GM15510 (cell line): ENCODE measurements at regions not wholly inside any gene's neighbourhood (a gene's known extent, or its start where the extent isn't known, plus 50 kb on each side); places are given as distances from the start of the nearest gene placed in this dataset.

Experiments used
- POLR2A ChIP-seq: IDR thresholded peaks from 3 replicates; pipeline ENCODE4 v1.6.1; 2011; ENCODE audit warnings: borderline replicate concordance; ENCODE audit not compliant: insufficient read length; ENCODE audit errors: extremely low read depth

GRCh38 chr6:113576310-113576709 is 280.8 kb upstream of the MARCKS start:
- TF ChIP-seq POLR2A: no peak

GRCh38 chr6:113578691-113579090 is 278.5 kb upstream of the MARCKS start:
- TF ChIP-seq POLR2A: no peak

- TF ChIP-seq POLR2A: no peak
These were observed 272.4 kb upstream of the MARCKS start for GRCh38 chr6:113584767-113585166.

GRCh38 chr6:113585246-113585645 is 271.9 kb upstream of the MARCKS start:
- TF ChIP-seq POLR2A: no peak

GRCh38 chr6:113586413-113587077 is 270.6 kb upstream of the MARCKS start:
- TF ChIP-seq POLR2A: no peak

- TF ChIP-seq POLR2A: no peak
These were observed 270.0 kb upstream of the MARCKS start for GRCh38 chr6:113587078-113587699.

- TF ChIP-seq POLR2A: no peak
These were observed 268.5 kb upstream of the MARCKS start for GRCh38 chr6:113588646-113589045.

DNA sequence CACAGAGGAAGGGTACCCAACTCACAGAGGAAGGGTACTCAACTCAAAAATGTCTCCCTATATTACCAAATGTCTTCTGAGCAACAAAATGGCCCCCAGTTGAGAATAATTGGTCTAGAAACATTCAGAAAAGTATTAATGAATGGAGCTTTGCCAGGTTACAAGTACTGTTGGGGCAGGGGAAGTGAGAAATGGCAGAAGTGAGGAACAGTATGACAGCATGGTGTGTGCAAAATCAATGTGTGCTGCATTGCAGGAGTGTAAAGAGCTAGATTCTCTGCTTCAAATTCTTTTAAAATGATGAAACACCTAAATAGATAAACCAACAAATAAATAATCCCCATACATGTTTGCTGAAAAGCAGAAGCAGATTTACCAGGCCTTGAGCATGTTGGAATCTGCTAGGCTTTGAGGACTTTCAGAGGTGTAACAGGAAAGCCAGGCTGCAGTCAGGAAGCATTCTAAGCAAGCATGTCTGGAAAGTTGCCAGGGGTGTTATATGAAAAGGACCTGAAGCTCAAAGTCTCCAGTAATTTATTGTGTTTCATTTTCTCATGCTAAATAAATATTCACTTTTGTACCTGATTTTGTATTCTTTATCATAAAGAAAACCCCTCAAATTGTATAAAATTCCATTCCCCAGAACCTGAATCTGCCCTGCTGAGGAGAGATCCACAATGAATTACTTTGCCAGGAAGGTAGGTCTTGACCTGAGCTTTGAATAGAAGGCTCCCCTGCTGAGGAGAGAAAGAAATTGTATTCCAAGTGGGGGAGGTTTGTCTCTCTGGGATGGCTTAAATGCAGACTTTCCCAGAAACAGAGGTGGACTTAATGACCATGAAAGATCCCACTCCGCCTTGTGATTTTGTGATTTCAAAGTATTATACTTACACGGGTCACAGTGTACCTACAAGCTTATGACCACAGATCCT is 265.0 kb upstream of the MARCKS start:
- no peak for TF ChIP-seq POLR2A

GRCh38 chr6:113594726-113595125 is 262.4 kb upstream of the MARCKS start:
- TF ChIP-seq POLR2A: no peak

- no peak for TF ChIP-seq POLR2A
These were observed 261.2 kb upstream of the MARCKS start for GRCh38 chr6:113595911-113596376.

- no peak for TF ChIP-seq POLR2A
These were observed 260.5 kb upstream of the MARCKS start for GRCh38 chr6:113596387-113597230.

DNA sequence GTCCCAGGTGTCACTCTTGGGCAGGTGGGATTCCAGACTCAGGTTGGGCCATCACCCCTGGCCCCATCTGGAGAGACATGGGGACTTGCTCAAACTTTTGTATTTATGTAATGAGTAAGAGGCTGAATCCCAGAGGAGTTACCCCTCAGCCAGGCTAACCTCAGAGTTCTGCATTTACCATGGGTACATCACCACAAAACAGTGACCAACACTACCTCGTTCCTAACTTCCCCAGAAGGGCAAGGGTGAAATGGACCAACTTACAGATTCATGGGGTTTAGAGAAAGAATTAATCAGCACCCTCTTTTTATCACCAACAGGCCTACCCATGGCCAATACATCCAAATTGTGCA is 259.9 kb upstream of the MARCKS start:
- TF ChIP-seq POLR2A: no peak

DNA sequence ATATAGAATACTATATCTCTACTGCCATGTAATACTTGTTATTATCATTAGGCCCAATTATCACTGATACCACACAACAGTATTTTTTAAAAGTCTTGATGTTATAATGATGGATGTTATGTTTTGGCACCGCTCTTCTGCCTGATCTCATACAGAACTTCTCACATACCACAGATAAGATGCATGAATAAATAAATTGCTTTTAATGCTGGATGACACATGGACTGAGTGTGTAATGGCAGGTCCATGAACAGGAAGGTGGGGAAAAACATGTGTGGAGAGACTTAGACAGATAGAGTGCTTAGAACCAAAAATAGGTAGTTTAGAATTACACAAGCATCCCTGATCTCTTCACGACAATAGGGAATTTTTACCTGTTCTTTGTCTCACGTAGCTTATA is 258.4 kb upstream of the MARCKS start:
- TF ChIP-seq POLR2A: no peak

DNA sequence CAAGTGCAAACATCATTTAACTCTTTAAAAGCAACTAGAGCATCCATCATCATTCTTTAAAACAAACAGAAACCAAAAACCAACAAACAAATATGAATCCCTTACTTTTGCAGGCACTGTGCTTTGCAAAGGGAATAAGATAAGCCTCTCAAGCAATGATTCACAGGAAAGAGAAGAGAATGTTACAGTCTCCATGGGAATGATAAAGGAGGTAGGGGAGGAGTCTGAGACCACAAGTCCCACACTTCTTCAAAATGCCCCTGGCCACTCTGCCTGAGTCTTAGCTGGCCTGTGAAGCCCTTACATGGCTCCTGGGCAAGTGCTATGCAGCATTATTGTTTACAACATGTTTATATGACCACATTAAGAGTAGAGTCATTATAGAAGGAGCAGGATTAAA is 257.7 kb upstream of the MARCKS start:
- TF ChIP-seq POLR2A: no peak

- TF ChIP-seq POLR2A: no peak
These were observed 256.4 kb upstream of the MARCKS start for GRCh38 chr6:113600551-113601339.
